ENCODE measurements at regions not wholly inside any gene's neighbourhood (a gene's known extent, or its start where the extent isn't known, plus 50 kb on each side); places are given as distances from the start of the nearest gene placed in this dataset.
"Not testable (repeated sequence)": the region's sequence is repeated elsewhere in the genome, so short reads cannot be mapped to it uniquely, and the experiment has no call there.

GRCh38 chr2:87622720-87623119, 125.2 kb upstream of the PLGLB2 start:
- TF ChIP-seq RAD21 (conservative IDR thresholded peaks at IDR 0.05 in 1 of 2, IDR thresholded peaks at IDR 0.05 in 1 of 2); POLR2A (IDR thresholded peaks at IDR 0.05; ENCODE audit: low read length); CTCF (IDR thresholded peaks at IDR 0.05); SMC3 (IDR thresholded peaks at IDR 0.05): not testable (repeated sequence)
- TF ChIP-seq, protein P1, sequence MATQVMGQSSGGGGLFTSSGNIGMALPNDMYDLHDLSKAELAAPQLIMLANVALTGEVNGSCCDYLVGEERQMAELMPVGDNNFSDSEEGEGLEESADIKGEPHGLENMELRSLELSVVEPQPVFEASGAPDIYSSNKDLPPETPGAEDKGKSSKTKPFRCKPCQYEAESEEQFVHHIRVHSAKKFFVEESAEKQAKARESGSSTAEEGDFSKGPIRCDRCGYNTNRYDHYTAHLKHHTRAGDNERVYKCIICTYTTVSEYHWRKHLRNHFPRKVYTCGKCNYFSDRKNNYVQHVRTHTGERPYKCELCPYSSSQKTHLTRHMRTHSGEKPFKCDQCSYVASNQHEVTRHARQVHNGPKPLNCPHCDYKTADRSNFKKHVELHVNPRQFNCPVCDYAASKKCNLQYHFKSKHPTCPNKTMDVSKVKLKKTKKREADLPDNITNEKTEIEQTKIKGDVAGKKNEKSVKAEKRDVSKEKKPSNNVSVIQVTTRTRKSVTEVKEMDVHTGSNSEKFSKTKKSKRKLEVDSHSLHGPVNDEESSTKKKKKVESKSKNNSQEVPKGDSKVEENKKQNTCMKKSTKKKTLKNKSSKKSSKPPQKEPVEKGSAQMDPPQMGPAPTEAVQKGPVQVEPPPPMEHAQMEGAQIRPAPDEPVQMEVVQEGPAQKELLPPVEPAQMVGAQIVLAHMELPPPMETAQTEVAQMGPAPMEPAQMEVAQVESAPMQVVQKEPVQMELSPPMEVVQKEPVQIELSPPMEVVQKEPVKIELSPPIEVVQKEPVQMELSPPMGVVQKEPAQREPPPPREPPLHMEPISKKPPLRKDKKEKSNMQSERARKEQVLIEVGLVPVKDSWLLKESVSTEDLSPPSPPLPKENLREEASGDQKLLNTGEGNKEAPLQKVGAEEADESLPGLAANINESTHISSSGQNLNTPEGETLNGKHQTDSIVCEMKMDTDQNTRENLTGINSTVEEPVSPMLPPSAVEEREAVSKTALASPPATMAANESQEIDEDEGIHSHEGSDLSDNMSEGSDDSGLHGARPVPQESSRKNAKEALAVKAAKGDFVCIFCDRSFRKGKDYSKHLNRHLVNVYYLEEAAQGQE (IDR thresholded peaks at IDR 0.05): not testable (repeated sequence)
- TF ChIP-seq, protein P2, sequence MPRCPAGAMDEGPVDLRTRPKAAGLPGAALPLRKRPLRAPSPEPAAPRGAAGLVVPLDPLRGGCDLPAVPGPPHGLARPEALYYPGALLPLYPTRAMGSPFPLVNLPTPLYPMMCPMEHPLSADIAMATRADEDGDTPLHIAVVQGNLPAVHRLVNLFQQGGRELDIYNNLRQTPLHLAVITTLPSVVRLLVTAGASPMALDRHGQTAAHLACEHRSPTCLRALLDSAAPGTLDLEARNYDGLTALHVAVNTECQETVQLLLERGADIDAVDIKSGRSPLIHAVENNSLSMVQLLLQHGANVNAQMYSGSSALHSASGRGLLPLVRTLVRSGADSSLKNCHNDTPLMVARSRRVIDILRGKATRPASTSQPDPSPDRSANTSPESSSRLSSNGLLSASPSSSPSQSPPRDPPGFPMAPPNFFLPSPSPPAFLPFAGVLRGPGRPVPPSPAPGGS (IDR thresholded peaks at IDR 0.05): not testable (repeated sequence)
